ENCODE measurements at regions not wholly inside any gene's neighbourhood (a gene's known extent, or its start where the extent isn't known, plus 50 kb on each side); places are given as distances from the start of the nearest gene placed in this dataset.

DNA sequence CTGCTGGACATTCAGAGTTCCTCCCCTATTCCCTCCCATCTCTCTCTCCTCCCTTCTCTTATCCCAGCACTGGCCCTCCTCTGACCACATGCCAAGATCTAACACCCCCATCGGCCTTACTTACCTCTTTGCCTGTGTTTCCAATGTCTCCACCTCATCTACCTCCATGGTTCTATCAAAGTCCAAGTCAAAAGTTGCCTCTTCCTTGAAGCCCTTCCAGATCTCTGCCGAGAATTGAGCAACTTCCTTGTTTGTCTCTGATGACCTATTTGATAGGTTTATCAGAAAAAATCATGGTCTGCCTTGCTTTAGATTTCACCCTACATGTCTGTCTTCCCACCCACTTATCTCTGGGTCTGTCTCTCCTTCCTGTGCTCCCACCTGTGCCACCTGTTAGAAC is 69.7 kb upstream of the ITGA11 start:
- 63 to 72% methylated on average over 2 of the region's 2 CpGs for WGBS, 2 donors (ENCODE audit: low coverage in 1 of 2)
- in situ Hi-C loops (cut with MboI; ENCODE audit: low pct_ligation_motif_present in 1 of 4, low pct_unique_long_range_greater_than_20kb in 1 of 4, low sequenced_read_pairs in 3 of 4) (no loop called here), intact Hi-C loops (cut with DNase I; ENCODE audit: low total_unique reads) (no loop called here)
- H3K9me3 ChIP-seq: no peaks in the 10 kb centered on the region
- TF ChIP-seq EP300 (IDR thresholded peaks at IDR 0.05; ENCODE audit: low read depth): no peak
- no peak for TF ChIP-seq POLR2AphosphoS5 (IDR thresholded peaks at IDR 0.05)
- TF ChIP-seq, protein P1, sequence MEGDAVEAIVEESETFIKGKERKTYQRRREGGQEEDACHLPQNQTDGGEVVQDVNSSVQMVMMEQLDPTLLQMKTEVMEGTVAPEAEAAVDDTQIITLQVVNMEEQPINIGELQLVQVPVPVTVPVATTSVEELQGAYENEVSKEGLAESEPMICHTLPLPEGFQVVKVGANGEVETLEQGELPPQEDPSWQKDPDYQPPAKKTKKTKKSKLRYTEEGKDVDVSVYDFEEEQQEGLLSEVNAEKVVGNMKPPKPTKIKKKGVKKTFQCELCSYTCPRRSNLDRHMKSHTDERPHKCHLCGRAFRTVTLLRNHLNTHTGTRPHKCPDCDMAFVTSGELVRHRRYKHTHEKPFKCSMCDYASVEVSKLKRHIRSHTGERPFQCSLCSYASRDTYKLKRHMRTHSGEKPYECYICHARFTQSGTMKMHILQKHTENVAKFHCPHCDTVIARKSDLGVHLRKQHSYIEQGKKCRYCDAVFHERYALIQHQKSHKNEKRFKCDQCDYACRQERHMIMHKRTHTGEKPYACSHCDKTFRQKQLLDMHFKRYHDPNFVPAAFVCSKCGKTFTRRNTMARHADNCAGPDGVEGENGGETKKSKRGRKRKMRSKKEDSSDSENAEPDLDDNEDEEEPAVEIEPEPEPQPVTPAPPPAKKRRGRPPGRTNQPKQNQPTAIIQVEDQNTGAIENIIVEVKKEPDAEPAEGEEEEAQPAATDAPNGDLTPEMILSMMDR (IDR thresholded peaks at IDR 0.05): no peak
- TF ChIP-seq POLR2A (IDR thresholded peaks at IDR 0.05): no peak
- H3K27me3 ChIP-seq: no peaks in the 10 kb centered on the region
- no peak overlapping the region for H3K4me3 ChIP-seq
- no peaks in the 10 kb centered on the region for H3K4me1 ChIP-seq
- H3K27ac ChIP-seq: no peak overlapping the region
- no peaks in the 10 kb centered on the region for H3K36me3 ChIP-seq
- DNase-seq: no peak

DNA sequence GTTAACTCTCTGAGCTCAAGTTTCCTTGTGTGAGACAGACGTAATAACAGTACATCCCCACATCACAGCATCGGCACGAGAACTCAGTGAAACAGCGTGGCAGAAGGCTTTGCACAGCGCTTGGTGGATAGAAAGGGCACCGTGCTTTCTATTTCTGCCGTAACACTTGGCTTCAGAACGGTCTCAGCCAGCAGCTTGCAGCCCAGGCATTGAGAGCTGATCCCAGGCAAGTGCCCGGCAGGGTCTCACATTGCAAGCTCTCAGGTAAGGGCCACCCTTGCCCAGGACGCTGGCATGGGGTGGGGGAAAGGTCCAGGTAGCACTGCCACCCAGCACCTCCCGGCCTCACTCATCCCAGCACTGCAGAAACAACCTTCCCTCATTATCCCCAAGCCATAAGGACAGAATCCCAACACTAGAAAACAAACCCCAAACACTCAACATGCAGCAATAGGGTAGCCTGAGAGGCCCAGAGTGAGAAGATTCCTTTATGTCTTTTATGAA is 70.5 kb upstream of the ITGA11 start:
- no peaks in the 10 kb centered on the region for H3K36me3 ChIP-seq
- intact Hi-C loops (cut with DNase I; ENCODE audit: low total_unique reads): no loop called here
- no peaks in the 10 kb centered on the region for H3K9me3 ChIP-seq
- no peak overlapping the region for H3K4me3 ChIP-seq
- H3K4me1 ChIP-seq: no peaks in the 10 kb centered on the region
- no peaks in the 10 kb centered on the region for H3K27me3 ChIP-seq
- DNase-seq: no peak
- in situ Hi-C loops (cut with MboI; ENCODE audit: low pct_ligation_motif_present in 1 of 4, low pct_unique_long_range_greater_than_20kb in 1 of 4, low sequenced_read_pairs in 3 of 4): no loop called here
- WGBS, 2 donors (ENCODE audit: low coverage in 1 of 2): 60 to 92% methylated on average over 1 to 11 of the region's 11 CpGs
- no peak overlapping the region for H3K27ac ChIP-seq
- no peak for TF ChIP-seq POLR2A (IDR thresholded peaks at IDR 0.05)
- TF ChIP-seq, protein P1 (IDR thresholded peaks at IDR 0.05): no peak
- TF ChIP-seq EP300 (IDR thresholded peaks at IDR 0.05; ENCODE audit: low read depth): no peak
- TF ChIP-seq POLR2AphosphoS5 (IDR thresholded peaks at IDR 0.05): no peak

DNA sequence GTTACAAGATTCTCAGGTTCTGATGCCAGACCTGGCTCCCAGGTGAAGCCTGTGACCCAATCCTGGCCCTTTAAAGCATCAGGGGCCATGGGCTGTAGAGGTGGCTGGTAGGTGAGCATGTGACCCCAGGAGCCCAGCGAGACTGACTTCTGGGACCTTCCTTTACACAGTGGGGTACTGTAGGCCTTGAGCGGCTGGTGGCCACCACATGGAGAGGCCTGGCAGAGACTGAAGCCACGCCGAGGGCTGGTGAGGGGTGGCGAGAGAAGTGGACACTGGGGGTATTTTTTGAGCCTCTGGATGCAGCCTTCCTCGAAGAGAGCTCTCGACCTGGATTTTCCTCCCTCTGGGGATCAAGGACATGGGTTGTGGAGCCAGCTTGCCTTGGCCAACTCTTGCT is 71.2 kb upstream of the ITGA11 start:
- TF ChIP-seq EP300 (IDR thresholded peaks at IDR 0.05; ENCODE audit: low read depth): no peak
- no peak for TF ChIP-seq POLR2A (IDR thresholded peaks at IDR 0.05)
- TF ChIP-seq, protein P1 (IDR thresholded peaks at IDR 0.05): no peak
- TF ChIP-seq POLR2AphosphoS5 (IDR thresholded peaks at IDR 0.05): no peak
- WGBS, 2 donors (ENCODE audit: low coverage in 1 of 2): 85% methylated on average over 7 of the region's 7 CpGs; no CpG with 5 or more reads in 1 of the 2 donors
- in situ Hi-C loops (cut with MboI; ENCODE audit: low pct_ligation_motif_present in 1 of 4, low pct_unique_long_range_greater_than_20kb in 1 of 4, low sequenced_read_pairs in 3 of 4): no loop called here
- H3K27me3 ChIP-seq: no peaks in the 10 kb centered on the region
- intact Hi-C loops (cut with DNase I; ENCODE audit: low total_unique reads): no loop called here
- no peak for DNase-seq
- no peaks in the 10 kb centered on the region for H3K9me3 ChIP-seq
- H3K36me3 ChIP-seq: no peaks in the 10 kb centered on the region
- H3K27ac ChIP-seq: no peak overlapping the region
- H3K4me1 ChIP-seq: no peaks in the 10 kb centered on the region
- no peak overlapping the region for H3K4me3 ChIP-seq

DNA sequence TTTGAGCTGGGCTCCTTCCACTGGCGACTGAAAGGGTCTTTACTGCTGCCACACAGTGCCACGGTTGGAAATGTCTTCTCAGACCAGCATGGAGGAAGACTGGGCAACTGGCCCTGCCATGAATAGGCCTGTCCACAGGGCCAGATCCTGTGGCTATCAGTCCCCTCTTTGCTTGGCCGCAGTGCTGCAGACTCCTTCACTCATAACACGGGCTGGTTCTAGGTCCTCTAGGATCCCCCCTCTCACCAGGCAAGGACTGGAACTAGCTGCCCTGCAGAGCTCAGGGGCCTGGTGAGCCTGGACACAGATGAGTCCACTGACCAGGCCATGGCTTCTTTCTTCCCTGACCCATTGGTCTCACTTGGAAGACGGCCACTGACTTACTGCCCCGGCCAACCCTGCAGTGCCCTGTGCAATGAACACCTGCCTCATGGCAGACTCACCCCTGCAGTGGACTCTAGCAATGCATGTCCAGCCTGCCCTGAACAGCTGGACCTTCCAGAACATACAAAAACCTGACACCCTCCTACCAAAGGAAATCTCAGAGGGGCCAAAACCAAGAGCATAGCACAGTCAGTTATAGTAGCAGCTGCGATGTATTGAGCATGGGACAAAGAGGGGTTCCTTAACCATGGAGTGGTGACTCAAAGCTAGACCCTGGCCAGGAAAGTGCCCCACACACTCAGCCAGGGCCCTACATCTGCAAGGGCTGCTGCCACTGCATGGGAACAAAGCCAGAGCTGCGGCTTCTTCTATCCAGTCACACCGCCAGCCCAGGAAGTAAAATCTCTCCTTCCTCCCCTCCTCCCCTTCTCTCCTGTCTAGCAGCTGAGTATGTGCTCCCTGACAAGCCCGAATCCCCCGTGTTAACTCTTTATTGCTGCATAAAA is 72.1 kb upstream of the ITGA11 start:
- H3K27me3 ChIP-seq: no peaks in the 10 kb centered on the region
- in situ Hi-C loops (cut with MboI; ENCODE audit: low pct_ligation_motif_present in 1 of 4, low pct_unique_long_range_greater_than_20kb in 1 of 4, low sequenced_read_pairs in 3 of 4): no loop called here
- no peak overlapping the region for H3K4me3 ChIP-seq
- no peak overlapping the region for H3K27ac ChIP-seq
- H3K4me1 ChIP-seq: no peaks in the 10 kb centered on the region
- 67% methylated on average over 10 of the region's 11 CpGs; no CpG with 5 or more reads in 1 of the 2 donors for WGBS, 2 donors (ENCODE audit: low coverage in 1 of 2)
- H3K9me3 ChIP-seq: no peaks in the 10 kb centered on the region
- no peak for TF ChIP-seq POLR2A (IDR thresholded peaks at IDR 0.05)
- no peak for TF ChIP-seq POLR2AphosphoS5 (IDR thresholded peaks at IDR 0.05)
- TF ChIP-seq, protein P1 (IDR thresholded peaks at IDR 0.05): no peak
- no peak for TF ChIP-seq EP300 (IDR thresholded peaks at IDR 0.05; ENCODE audit: low read depth)
- intact Hi-C loops (cut with DNase I; ENCODE audit: low total_unique reads): no loop called here
- H3K36me3 ChIP-seq: no peaks in the 10 kb centered on the region
- no peak for DNase-seq
